Natural killer cell (primary cell): ENCODE measurements at regions not wholly inside any gene's neighbourhood (a gene's known extent, or its start where the extent isn't known, plus 50 kb on each side); places are given as distances from the start of the nearest gene placed in this dataset.

Experiments
- ATAC-seq, 3 donors: fragments of 150-1000 bp in 2 of 3; fragments of 200-7000 bp in 1 of 3; cut with Tn5 transposase; 1 replicate in 1 of 3; 2 replicates in 2 of 3; pipeline ENCODE4 v1.10.0; 2021; ENCODE audit warnings: mild to moderate bottlenecking in 2 of 3, moderate library complexity in 2 of 3
- DNase-seq, 2 donors: peaks; one replicate each; pipeline versions ENCODE4 v3.0.0 to v3.0.0-alpha.2; 2013 to 2021; ENCODE audit warnings: mixed read lengths in 1 of 2
- H3K27ac ChIP-seq: one replicate; pipeline ENCODE4 v1.5.1; 2013; ENCODE audit warnings: mild to moderate bottlenecking, low read length
- H3K27me3 ChIP-seq: one replicate; pipeline ENCODE4 v1.6.1; 2013; ENCODE audit warnings: low read length; ENCODE audit not compliant: control insufficient read depth, insufficient read depth
- H3K36me3 ChIP-seq: one replicate; pipeline ENCODE4 v1.6.1; 2013; ENCODE audit warnings: low read length; ENCODE audit not compliant: control insufficient read depth, insufficient read depth
- H3K4me1 ChIP-seq: one replicate; pipeline ENCODE4 v1.6.1; 2013; ENCODE audit warnings: low read length; ENCODE audit not compliant: control insufficient read depth, insufficient read depth
- H3K4me3 ChIP-seq: one replicate; pipeline ENCODE4 v1.5.1; 2013; ENCODE audit warnings: low read length
- H3K9me3 ChIP-seq: one replicate; pipeline ENCODE4 v1.6.1; 2013; ENCODE audit warnings: low read length; ENCODE audit not compliant: control insufficient read depth, insufficient read depth
- H3K27ac Mint-ChIP-seq, 2 donors: one replicate each; pipeline ENCODE4 v1.8.0; 2022; ENCODE audit warnings: mild to moderate bottlenecking in 2 of 2, mixed read lengths in 2 of 2, moderate library complexity in 1 of 2
- H3K27me3 Mint-ChIP-seq, 2 donors: one replicate each; pipeline ENCODE4 v1.8.0; 2022; ENCODE audit warnings: low read depth in 2 of 2, mixed read lengths in 2 of 2
- H3K36me3 Mint-ChIP-seq: one replicate; pipeline ENCODE4 v1.8.0; 2022; ENCODE audit warnings: mixed read lengths
- H3K4me1 Mint-ChIP-seq, 2 donors: one replicate each; pipeline ENCODE4 v1.8.0; 2022; ENCODE audit warnings: mixed read lengths in 2 of 2
- H3K4me3 Mint-ChIP-seq: one replicate; pipeline ENCODE4 v1.8.0; 2022; ENCODE audit warnings: mild to moderate bottlenecking, moderate library complexity, mixed read lengths
- H3K9me3 Mint-ChIP-seq, 2 donors: one replicate each; pipeline ENCODE4 v1.8.0; 2022; ENCODE audit warnings: mixed read lengths in 2 of 2
- WGBS: methylation state at CpG from one replicate; pipeline ENCODE4 v1.1.7; 2013; ENCODE audit warnings: missing lambda C conversion rate; ENCODE audit not compliant: insufficient coverage; 5-methylcytosine and 5-hydroxymethylcytosine counted together
- intact Hi-C: fragments of 100-400 bp; cut with micrococcal nuclease; formaldehyde crosslinking; loops from one replicate; pipeline ENCODE4 v1.14.2; 2022
- TF ChIP-seq, protein P1 (sequence below): fragments of 200-600 bp; IDR thresholded peaks from one replicate; pipeline ENCODE4 v1.8.0; 2022; ENCODE audit warnings: antibody characterized with exemption

- Histone ChIP-seq H3K27ac (no peak overlapping the region), H3K4me3 (no peak overlapping the region), H3K4me1 (no peaks in the 10 kb centered on the region), H3K27me3 (no peaks in the 10 kb centered on the region), H3K36me3 (no peaks in the 10 kb centered on the region), H3K9me3 (peaks cover 3% of the 10 kb centered on the region)
- no peak for ATAC-seq
- 82% methylated on average over 9 of the region's 9 CpGs for WGBS
- no peak for DNase-seq
- Mint-ChIP-seq H3K27ac (no peak overlapping the region), H3K4me3 (no peak overlapping the region), H3K27me3 (peaks cover 9 to 11% of the 10 kb centered on the region in 2 donors), H3K36me3 (peaks cover 6% of the 10 kb centered on the region), H3K4me1 (no peaks in the 10 kb centered on the region), H3K9me3 (peaks cover 0 to 2% of the 10 kb centered on the region in 2 donors)
- intact Hi-C loops: no loop called here
- TF ChIP-seq, protein P1, sequence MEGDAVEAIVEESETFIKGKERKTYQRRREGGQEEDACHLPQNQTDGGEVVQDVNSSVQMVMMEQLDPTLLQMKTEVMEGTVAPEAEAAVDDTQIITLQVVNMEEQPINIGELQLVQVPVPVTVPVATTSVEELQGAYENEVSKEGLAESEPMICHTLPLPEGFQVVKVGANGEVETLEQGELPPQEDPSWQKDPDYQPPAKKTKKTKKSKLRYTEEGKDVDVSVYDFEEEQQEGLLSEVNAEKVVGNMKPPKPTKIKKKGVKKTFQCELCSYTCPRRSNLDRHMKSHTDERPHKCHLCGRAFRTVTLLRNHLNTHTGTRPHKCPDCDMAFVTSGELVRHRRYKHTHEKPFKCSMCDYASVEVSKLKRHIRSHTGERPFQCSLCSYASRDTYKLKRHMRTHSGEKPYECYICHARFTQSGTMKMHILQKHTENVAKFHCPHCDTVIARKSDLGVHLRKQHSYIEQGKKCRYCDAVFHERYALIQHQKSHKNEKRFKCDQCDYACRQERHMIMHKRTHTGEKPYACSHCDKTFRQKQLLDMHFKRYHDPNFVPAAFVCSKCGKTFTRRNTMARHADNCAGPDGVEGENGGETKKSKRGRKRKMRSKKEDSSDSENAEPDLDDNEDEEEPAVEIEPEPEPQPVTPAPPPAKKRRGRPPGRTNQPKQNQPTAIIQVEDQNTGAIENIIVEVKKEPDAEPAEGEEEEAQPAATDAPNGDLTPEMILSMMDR: no peak
Observed at GRCh38 chr2:120406566-120406965, 60.6 kb downstream of the INHBB start.

GRCh38 chr2:120410487-120410886, 64.6 kb downstream of the INHBB start:
- no peak overlapping the region for H3K27ac Mint-ChIP-seq
- peaks cover 19 to 25% of the 10 kb centered on the region in 2 donors for H3K27me3 Mint-ChIP-seq
- no peaks in the 10 kb centered on the region for H3K4me1 Mint-ChIP-seq
- H3K9me3 Mint-ChIP-seq: peaks cover 0 to 2% of the 10 kb centered on the region in 2 donors
- ATAC-seq: no peak
- intact Hi-C loops: no loop called here
- Histone ChIP-seq H3K4me3 (no peak overlapping the region), H3K4me1 (no peaks in the 10 kb centered on the region), H3K9me3 (peaks cover 3% of the 10 kb centered on the region), H3K27me3 (no peaks in the 10 kb centered on the region), H3K36me3 (no peaks in the 10 kb centered on the region), H3K27ac (no peak overlapping the region)
- TF ChIP-seq, protein P1: no peak
- WGBS: 100% methylated on average over 1 of the region's 3 CpGs
- peaks cover 6% of the 10 kb centered on the region for H3K36me3 Mint-ChIP-seq
- H3K4me3 Mint-ChIP-seq: no peak overlapping the region
- DNase-seq: no peak

- intact Hi-C loops: no loop called here
- no peak overlapping the region for H3K27ac Mint-ChIP-seq
- no peaks in the 10 kb centered on the region for H3K4me1 Mint-ChIP-seq
- TF ChIP-seq, protein P1: no peak
- H3K36me3 Mint-ChIP-seq: no peaks in the 10 kb centered on the region
- Histone ChIP-seq H3K4me3 (no peak overlapping the region), H3K4me1 (no peaks in the 10 kb centered on the region), H3K27ac (no peak overlapping the region), H3K9me3 (no peaks in the 10 kb centered on the region), H3K36me3 (no peaks in the 10 kb centered on the region), H3K27me3 (no peaks in the 10 kb centered on the region)
- peaks cover 14 to 17% of the 10 kb centered on the region in 2 donors for H3K27me3 Mint-ChIP-seq
- H3K9me3 Mint-ChIP-seq: no peaks in the 10 kb centered on the region
- H3K4me3 Mint-ChIP-seq: no peak overlapping the region
- 78% methylated on average over 1 of the region's 1 CpG for WGBS
- no peak for ATAC-seq
- DNase-seq: no peak
Observed at GRCh38 chr2:120415060-120415459, 69.1 kb downstream of the INHBB start.

GRCh38 chr2:120415728-120416509, 70.0 kb downstream of the INHBB start:
- Mint-ChIP-seq H3K27me3 (peaks cover 14 to 21% of the 10 kb centered on the region in 2 donors), H3K36me3 (no peaks in the 10 kb centered on the region), H3K27ac (no peak overlapping the region), H3K9me3 (no peaks in the 10 kb centered on the region), H3K4me1 (no peaks in the 10 kb centered on the region), H3K4me3 (no peak overlapping the region)
- DNase-seq (no peak), ATAC-seq (peak in 1 of 3 donors; percentile 53)
- intact Hi-C loops: no loop called here
- no peaks in the 10 kb centered on the region for H3K27me3 ChIP-seq
- H3K27ac ChIP-seq: no peak overlapping the region
- H3K9me3 ChIP-seq: no peaks in the 10 kb centered on the region
- H3K4me1 ChIP-seq: no peaks in the 10 kb centered on the region
- H3K4me3 ChIP-seq: no peak overlapping the region
- TF ChIP-seq, protein P1: no peak
- 82% methylated on average over 11 of the region's 13 CpGs for WGBS
- no peaks in the 10 kb centered on the region for H3K36me3 ChIP-seq
